ENCODE measurements at regions not wholly inside any gene's neighbourhood (a gene's known extent, or its start where the extent isn't known, plus 50 kb on each side); places are given as distances from the start of the nearest gene placed in this dataset.
A peak's percentile ranks its signal among the peaks of the same experiment; 100 is the strongest.

DNA sequence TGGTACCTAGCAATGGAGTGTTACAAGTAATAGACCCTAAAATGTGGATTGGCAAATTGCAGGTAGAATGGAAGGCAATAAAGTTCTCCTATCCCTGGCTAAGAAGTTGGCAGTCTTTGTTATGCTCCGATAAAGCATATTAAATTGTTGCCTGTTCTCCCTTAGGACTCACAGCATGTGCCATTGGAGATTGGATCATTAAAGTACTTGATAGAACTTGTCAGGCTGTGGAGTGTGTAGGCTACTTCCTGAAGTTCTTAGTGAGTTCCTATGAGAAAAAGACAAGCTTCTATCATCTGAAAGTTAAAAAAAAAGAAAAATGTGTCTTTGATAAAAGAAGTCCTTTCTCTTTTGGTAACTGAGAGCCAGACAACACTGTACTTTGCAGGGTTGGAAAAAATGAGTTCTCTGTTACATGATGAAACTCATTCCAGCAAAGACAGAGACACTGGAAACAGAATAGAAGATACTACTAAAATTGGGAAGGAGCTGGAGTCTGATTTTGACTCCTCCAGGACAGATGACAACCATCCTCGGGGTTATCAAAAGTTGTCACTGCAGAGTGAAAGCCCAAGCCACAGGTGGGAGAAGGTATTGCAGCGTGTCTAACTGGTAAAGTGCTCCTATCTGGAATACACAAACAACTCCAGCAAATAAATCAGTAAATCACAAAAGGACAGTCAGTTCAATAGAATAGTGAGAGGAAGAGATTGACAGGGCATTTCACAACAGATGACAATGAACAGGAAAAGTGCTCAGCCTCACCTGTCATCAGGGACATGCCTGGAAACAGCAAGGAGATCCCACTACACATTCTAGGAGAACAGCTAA lies 87.5 kb upstream of the WDR26 start:
- Histone ChIP-seq H3K9ac (ENCODE audit: low read length) (no peak overlapping the region), H3K4me1 (ENCODE audit: insufficient read depth, low read length) (peaks cover 32% of the 10 kb centered on the region), H3K27ac (ENCODE audit: low read depth, low read length) (no peak overlapping the region), H3K9me3 (ENCODE audit: insufficient read depth, low read depth, low read length) (no peaks in the 10 kb centered on the region), H3K36me3 (ENCODE audit: insufficient read depth, low read length) (no peaks in the 10 kb centered on the region), H3K79me2 (ENCODE audit: insufficient read depth, low read length) (no peaks in the 10 kb centered on the region), H3K4me3 (ENCODE audit: insufficient read depth, low read depth, low read length) (no peak overlapping the region), H2AFZ (ENCODE audit: low read depth, low read length) (no peak overlapping the region), H3K4me2 (ENCODE audit: low read length) (no peak overlapping the region), H4K20me1 (ENCODE audit: insufficient read depth, low read length) (no peaks in the 10 kb centered on the region), H3K27me3 (ENCODE audit: insufficient read depth, low read length) (no peaks in the 10 kb centered on the region)
- H3K4me3 Mint-ChIP-seq (ENCODE audit: unreplicated experiment) = no peak overlapping the region
- peaks cover 3% of the 10 kb centered on the region for H3K9me3 Mint-ChIP-seq (ENCODE audit: unreplicated experiment)
- no peak overlapping the region for H3K27ac Mint-ChIP-seq (ENCODE audit: unreplicated experiment)
- DNase-seq (ENCODE audit: low read depth) = no peak
- no peaks in the 10 kb centered on the region for H3K36me3 Mint-ChIP-seq (ENCODE audit: low read depth, unreplicated experiment)
- no peaks in the 10 kb centered on the region for H3K27me3 Mint-ChIP-seq (ENCODE audit: low read depth, unreplicated experiment)
- peaks cover 27% of the 10 kb centered on the region for H3K4me1 Mint-ChIP-seq (ENCODE audit: low read depth, unreplicated experiment)
- TF ChIP-seq, protein P1, sequence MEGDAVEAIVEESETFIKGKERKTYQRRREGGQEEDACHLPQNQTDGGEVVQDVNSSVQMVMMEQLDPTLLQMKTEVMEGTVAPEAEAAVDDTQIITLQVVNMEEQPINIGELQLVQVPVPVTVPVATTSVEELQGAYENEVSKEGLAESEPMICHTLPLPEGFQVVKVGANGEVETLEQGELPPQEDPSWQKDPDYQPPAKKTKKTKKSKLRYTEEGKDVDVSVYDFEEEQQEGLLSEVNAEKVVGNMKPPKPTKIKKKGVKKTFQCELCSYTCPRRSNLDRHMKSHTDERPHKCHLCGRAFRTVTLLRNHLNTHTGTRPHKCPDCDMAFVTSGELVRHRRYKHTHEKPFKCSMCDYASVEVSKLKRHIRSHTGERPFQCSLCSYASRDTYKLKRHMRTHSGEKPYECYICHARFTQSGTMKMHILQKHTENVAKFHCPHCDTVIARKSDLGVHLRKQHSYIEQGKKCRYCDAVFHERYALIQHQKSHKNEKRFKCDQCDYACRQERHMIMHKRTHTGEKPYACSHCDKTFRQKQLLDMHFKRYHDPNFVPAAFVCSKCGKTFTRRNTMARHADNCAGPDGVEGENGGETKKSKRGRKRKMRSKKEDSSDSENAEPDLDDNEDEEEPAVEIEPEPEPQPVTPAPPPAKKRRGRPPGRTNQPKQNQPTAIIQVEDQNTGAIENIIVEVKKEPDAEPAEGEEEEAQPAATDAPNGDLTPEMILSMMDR (IDR thresholded peaks at IDR 0.05; ENCODE audit: insufficient read depth, low read depth, low read length) = no peak
- no peak for TF ChIP-seq EZH2 (IDR thresholded peaks at IDR 0.05; ENCODE audit: insufficient read depth, low read length)
- no peak for FAIRE-seq

DNA sequence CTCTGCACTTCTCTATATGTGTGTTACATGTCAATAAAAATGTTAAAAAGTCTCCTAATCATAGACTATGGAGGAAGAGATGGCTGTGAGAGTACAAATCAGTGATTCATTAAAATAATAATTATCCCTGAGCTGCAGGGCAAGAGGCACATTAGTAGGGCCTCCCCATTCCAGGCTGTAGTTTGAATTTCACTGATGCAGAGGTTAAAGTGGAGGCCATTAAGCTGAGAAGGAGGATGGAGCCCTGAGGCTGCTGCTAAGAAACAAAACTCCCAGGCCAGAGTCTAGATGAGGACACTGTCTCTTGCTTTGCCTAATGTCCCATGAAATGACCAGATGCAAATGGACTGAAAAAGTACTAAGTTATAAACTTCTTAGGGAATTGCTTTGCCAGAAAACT lies 89.1 kb upstream of the WDR26 start:
- no peaks in the 10 kb centered on the region for H3K36me3 Mint-ChIP-seq (ENCODE audit: low read depth, unreplicated experiment)
- Histone ChIP-seq H3K27ac (ENCODE audit: low read depth, low read length) (no peak overlapping the region), H3K27me3 (ENCODE audit: insufficient read depth, low read length) (no peaks in the 10 kb centered on the region), H3K79me2 (ENCODE audit: insufficient read depth, low read length) (no peaks in the 10 kb centered on the region), H4K20me1 (ENCODE audit: insufficient read depth, low read length) (no peaks in the 10 kb centered on the region), H3K4me3 (ENCODE audit: insufficient read depth, low read depth, low read length) (no peak overlapping the region), H3K9me3 (ENCODE audit: insufficient read depth, low read depth, low read length) (no peaks in the 10 kb centered on the region), H3K9ac (ENCODE audit: low read length) (no peak overlapping the region), H3K36me3 (ENCODE audit: insufficient read depth, low read length) (no peaks in the 10 kb centered on the region), H3K4me2 (ENCODE audit: low read length) (peak overlapping the region; percentile 62), H2AFZ (ENCODE audit: low read depth, low read length) (no peak overlapping the region), H3K4me1 (ENCODE audit: insufficient read depth, low read length) (peaks cover 35% of the 10 kb centered on the region)
- H3K9me3 Mint-ChIP-seq (ENCODE audit: unreplicated experiment) = peaks cover 3% of the 10 kb centered on the region
- TF ChIP-seq, protein P1 (IDR thresholded peaks at IDR 0.05; ENCODE audit: insufficient read depth, low read depth, low read length) = no peak
- TF ChIP-seq EZH2 (IDR thresholded peaks at IDR 0.05; ENCODE audit: insufficient read depth, low read length) = no peak
- no peak overlapping the region for H3K4me3 Mint-ChIP-seq (ENCODE audit: unreplicated experiment)
- peaks cover 28% of the 10 kb centered on the region for H3K4me1 Mint-ChIP-seq (ENCODE audit: low read depth, unreplicated experiment)
- FAIRE-seq (no peak), DNase-seq (ENCODE audit: low read depth) (no peak)
- no peaks in the 10 kb centered on the region for H3K27me3 Mint-ChIP-seq (ENCODE audit: low read depth, unreplicated experiment)
- H3K27ac Mint-ChIP-seq (ENCODE audit: unreplicated experiment) = no peak overlapping the region

DNA sequence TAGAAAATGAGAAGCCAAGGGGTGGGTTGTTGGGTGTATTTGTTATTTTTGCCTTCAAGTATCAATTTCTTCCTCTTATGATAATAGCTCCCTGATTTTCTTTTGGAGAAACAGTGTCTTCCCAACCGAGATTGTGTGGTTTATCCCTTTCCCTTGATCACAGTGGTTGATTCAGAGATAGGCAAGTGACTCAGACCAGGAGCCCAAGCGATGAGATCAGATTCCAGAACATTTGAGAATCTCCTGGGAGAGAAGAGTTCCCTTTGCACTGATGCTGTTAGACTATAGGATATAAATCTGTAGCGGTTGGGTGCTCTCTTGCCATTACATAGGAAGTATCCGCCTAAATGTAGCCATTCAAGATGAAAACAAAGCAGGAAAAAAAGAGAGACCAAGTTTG lies 90.1 kb upstream of the WDR26 start:
- H3K36me3 ChIP-seq (ENCODE audit: insufficient read depth, low read length) = no peaks in the 10 kb centered on the region
- Mint-ChIP-seq H3K36me3 (ENCODE audit: low read depth, unreplicated experiment) (no peaks in the 10 kb centered on the region), H3K4me3 (ENCODE audit: unreplicated experiment) (no peak overlapping the region), H3K4me1 (ENCODE audit: low read depth, unreplicated experiment) (peaks cover 37% of the 10 kb centered on the region), H3K9me3 (ENCODE audit: unreplicated experiment) (peaks cover 3% of the 10 kb centered on the region), H3K27ac (ENCODE audit: unreplicated experiment) (peak overlapping the region; percentile 8), H3K27me3 (ENCODE audit: low read depth, unreplicated experiment) (no peaks in the 10 kb centered on the region)
- H3K4me3 ChIP-seq (ENCODE audit: insufficient read depth, low read depth, low read length) = no peak overlapping the region
- H3K4me2 ChIP-seq (ENCODE audit: low read length) = peak overlapping the region; percentile 62
- H3K79me2 ChIP-seq (ENCODE audit: insufficient read depth, low read length) = no peaks in the 10 kb centered on the region
- no peak overlapping the region for H2AFZ ChIP-seq (ENCODE audit: low read depth, low read length)
- no peaks in the 10 kb centered on the region for H3K9me3 ChIP-seq (ENCODE audit: insufficient read depth, low read depth, low read length)
- peak overlapping the region; percentile 3 for H3K9ac ChIP-seq (ENCODE audit: low read length)
- H3K27me3 ChIP-seq (ENCODE audit: insufficient read depth, low read length) = no peaks in the 10 kb centered on the region
- H3K4me1 ChIP-seq (ENCODE audit: insufficient read depth, low read length) = peaks cover 45% of the 10 kb centered on the region
- TF ChIP-seq EZH2 (IDR thresholded peaks at IDR 0.05; ENCODE audit: insufficient read depth, low read length) = no peak
- TF ChIP-seq, protein P1 (IDR thresholded peaks at IDR 0.05; ENCODE audit: insufficient read depth, low read depth, low read length) = no peak
- DNase-seq (ENCODE audit: low read depth) (peak; percentile 81), FAIRE-seq (peak; percentile 87)
- H4K20me1 ChIP-seq (ENCODE audit: insufficient read depth, low read length) = no peaks in the 10 kb centered on the region
- H3K27ac ChIP-seq (ENCODE audit: low read depth, low read length) = peak overlapping the region; percentile 58

Data from astrocyte (in vitro differentiated cells and primary cell).